PC-9 (cell line): ENCODE measurements at regions not wholly inside any gene's neighbourhood (a gene's known extent, or its start where the extent isn't known, plus 50 kb on each side); places are given as distances from the start of the nearest gene placed in this dataset.
"Not testable (repeated sequence)": the region's sequence is repeated elsewhere in the genome, so short reads cannot be mapped to it uniquely, and the experiment has no call there.

Experiments
- BruUV-seq: library from RNA; stranded (reverse); fragments of 400-500 nt; replicated peaks from 2 replicates; lab custom pipeline; 2021; lab: Mats Ljungman, UMichigan
- CTCF ChIA-PET: fragments of 300-600 bp; sonication (Branson Sonifier 250); formaldehyde crosslinking; loops from one replicate; lab custom pipeline; 2022; ENCODE audit warnings: antibody characterized with exemption; lab: Charles Lee
- POLR2A ChIA-PET: fragments of 300-600 bp; sonication (Branson Sonifier 250); formaldehyde crosslinking; loops from one replicate; lab custom pipeline; 2022; ENCODE audit warnings: antibody characterized with exemption; ENCODE audit not compliant: unreplicated experiment; lab: Charles Lee
- DNase-seq, 2 experiments: peaks; one replicate each; pipeline versions ENCODE4 v3.0.0 to v3.0.0-alpha.2; 2015 to 2022; ENCODE audit warnings: mixed read lengths in 1 of 2
- H2AFZ ChIP-seq: fragments of 200-600 bp; sonication (generic); 2 replicates; pipeline ENCODE4 v1.8.1; 2017; ENCODE audit warnings: antibody characterized with exemption
- H3F3A ChIP-seq: fragments of 200-600 bp; sonication (generic); 2 replicates; pipeline ENCODE4 v1.8.1; 2017; ENCODE audit warnings: antibody characterized with exemption, mild to moderate bottlenecking, low read depth; ENCODE audit not compliant: insufficient read depth
- H3K27ac ChIP-seq: fragments of 200-600 bp; sonication (generic); 2 replicates; pipeline ENCODE4 v1.6.1; 2016; ENCODE audit warnings: mixed run types
- H3K27me3 ChIP-seq: fragments of 200-600 bp; sonication (generic); 2 replicates; pipeline ENCODE4 v1.6.1; 2016; ENCODE audit warnings: low read depth, mixed run types; ENCODE audit not compliant: insufficient read depth
- H3K36me3 ChIP-seq: fragments of 200-600 bp; sonication (generic); 2 replicates; pipeline ENCODE4 v1.6.1; 2016; ENCODE audit warnings: low read depth, mixed run types
- H3K4me1 ChIP-seq: fragments of 200-600 bp; sonication (generic); replicated peaks from 2 replicates; pipeline ENCODE4 v1.6.1; 2016; ENCODE audit warnings: mixed run types; ENCODE audit not compliant: insufficient read depth
- H3K4me2 ChIP-seq: fragments of 200-600 bp; sonication (generic); 2 replicates; pipeline ENCODE4 v1.6.1; 2017; ENCODE audit warnings: mixed run types
- H3K4me3 ChIP-seq: fragments of 200-600 bp; sonication (generic); 2 replicates; pipeline ENCODE4 v1.6.1; 2016; ENCODE audit warnings: mixed run types
- H3K79me2 ChIP-seq: fragments of 200-600 bp; sonication (generic); 2 replicates; pipeline ENCODE4 v1.6.1; 2017; ENCODE audit warnings: low read depth, mixed run types
- H3K9me2 ChIP-seq: fragments of 200-600 bp; sonication (generic); 2 replicates; pipeline ENCODE4 v1.8.1; 2017; ENCODE audit warnings: mild to moderate bottlenecking; ENCODE audit not compliant: insufficient read depth
- H3K9me3 ChIP-seq: fragments of 200-600 bp; sonication (generic); 2 replicates; pipeline ENCODE4 v1.8.1; 2016; ENCODE audit warnings: low read depth; ENCODE audit not compliant: insufficient read depth
- H4K20me1 ChIP-seq: fragments of 200-600 bp; sonication (generic); 2 replicates; pipeline ENCODE4 v1.8.1; 2017; ENCODE audit not compliant: insufficient read depth
- EZH2 ChIP-seq: fragments of 200-600 bp; sonication (generic); IDR thresholded peaks from 2 replicates; pipeline ENCODE4 v1.8.0; 2017; ENCODE audit warnings: antibody characterized with exemption, low read depth
- intact Hi-C: fragments of 100-400 bp; cut with micrococcal nuclease; formaldehyde crosslinking; loops from one replicate; pipeline ENCODE4 v1.10.0; 2022; ENCODE audit not compliant: unreplicated experiment
- TF ChIP-seq, protein P1 (sequence below): fragments of 200-600 bp; sonication (generic); conservative IDR thresholded peaks from 2 replicates; pipeline ENCODE4 v1.6.1; 2017; ENCODE audit warnings: mixed run types, antibody characterized with exemption, mild to moderate bottlenecking, moderate library complexity

DNA sequence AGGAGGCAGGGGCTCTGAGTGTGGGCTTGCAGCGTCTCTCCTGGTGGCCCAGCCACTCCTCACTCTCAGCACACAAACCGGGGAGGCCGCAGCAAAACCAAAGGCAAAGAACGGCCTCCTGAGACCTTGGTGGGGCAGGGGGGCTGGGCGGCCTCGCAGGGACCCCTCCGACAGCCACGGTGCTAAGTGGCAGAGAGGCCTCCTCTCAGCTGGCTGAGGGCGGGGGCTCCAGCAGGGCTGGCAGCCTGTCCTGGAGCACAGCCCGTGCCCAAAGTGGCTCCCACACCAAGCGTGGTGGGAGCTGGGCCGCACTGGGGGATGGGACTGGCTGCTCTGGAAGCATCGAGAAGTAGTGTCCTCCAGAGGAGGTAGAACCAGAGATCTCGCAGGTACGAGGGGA lies 334.4 kb downstream of the QKI start:
- peaks cover 87% of the 10 kb centered on the region for H3K27me3 ChIP-seq
- H3K9me2 ChIP-seq, result no peaks in the 10 kb centered on the region
- H3K4me2 ChIP-seq, result no peak overlapping the region
- no peaks in the 10 kb centered on the region for H3K4me1 ChIP-seq
- no TSS peak for BruUV-seq
- no peak overlapping the region for H2AFZ ChIP-seq
- intact Hi-C loops, result no loop called here
- H3K4me3 ChIP-seq, result no peak overlapping the region
- ChIA-PET CTCF (no interaction called here), POLR2A (no interaction called here)
- H3K79me2 ChIP-seq, result no peaks in the 10 kb centered on the region
- H3K9me3 ChIP-seq, result no peaks in the 10 kb centered on the region
- no peaks in the 10 kb centered on the region for H4K20me1 ChIP-seq
- H3K27ac ChIP-seq, result no peak overlapping the region
- TF ChIP-seq, protein P1, sequence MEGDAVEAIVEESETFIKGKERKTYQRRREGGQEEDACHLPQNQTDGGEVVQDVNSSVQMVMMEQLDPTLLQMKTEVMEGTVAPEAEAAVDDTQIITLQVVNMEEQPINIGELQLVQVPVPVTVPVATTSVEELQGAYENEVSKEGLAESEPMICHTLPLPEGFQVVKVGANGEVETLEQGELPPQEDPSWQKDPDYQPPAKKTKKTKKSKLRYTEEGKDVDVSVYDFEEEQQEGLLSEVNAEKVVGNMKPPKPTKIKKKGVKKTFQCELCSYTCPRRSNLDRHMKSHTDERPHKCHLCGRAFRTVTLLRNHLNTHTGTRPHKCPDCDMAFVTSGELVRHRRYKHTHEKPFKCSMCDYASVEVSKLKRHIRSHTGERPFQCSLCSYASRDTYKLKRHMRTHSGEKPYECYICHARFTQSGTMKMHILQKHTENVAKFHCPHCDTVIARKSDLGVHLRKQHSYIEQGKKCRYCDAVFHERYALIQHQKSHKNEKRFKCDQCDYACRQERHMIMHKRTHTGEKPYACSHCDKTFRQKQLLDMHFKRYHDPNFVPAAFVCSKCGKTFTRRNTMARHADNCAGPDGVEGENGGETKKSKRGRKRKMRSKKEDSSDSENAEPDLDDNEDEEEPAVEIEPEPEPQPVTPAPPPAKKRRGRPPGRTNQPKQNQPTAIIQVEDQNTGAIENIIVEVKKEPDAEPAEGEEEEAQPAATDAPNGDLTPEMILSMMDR, result no peak
- no peak for TF ChIP-seq EZH2
- H3K36me3 ChIP-seq, result no peaks in the 10 kb centered on the region
- no peaks in the 10 kb centered on the region for H3F3A ChIP-seq
- no peak for DNase-seq

DNA sequence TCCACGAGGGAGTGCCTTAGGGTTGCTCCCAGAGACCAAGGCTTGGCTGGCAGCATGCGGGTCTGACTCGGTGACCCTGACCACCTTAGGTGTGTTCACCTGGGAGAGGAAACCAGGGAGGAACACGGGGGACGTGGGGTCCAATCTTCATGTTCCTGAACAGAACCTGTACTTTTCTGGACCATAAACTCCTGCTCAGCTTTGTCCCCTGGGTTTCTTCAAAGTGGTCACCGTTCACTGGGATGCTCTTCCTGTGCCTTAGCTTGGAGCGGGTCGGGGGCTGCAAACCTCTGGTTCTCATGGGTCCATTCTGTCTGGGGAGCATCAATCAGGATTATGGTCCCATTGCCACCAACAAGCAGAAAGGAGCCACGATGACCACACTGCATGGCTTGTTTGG lies 333.5 kb downstream of the QKI start:
- H3K4me1 ChIP-seq, result no peaks in the 10 kb centered on the region
- no peaks in the 10 kb centered on the region for H3K36me3 ChIP-seq
- H3K27me3 ChIP-seq, result peaks cover 87% of the 10 kb centered on the region
- no peaks in the 10 kb centered on the region for H3K79me2 ChIP-seq
- DNase-seq, result no peak
- no peaks in the 10 kb centered on the region for H3K9me3 ChIP-seq
- H3K4me2 ChIP-seq, result no peak overlapping the region
- intact Hi-C loops, result no loop called here
- no peaks in the 10 kb centered on the region for H3F3A ChIP-seq
- H4K20me1 ChIP-seq, result no peaks in the 10 kb centered on the region
- no TSS peak for BruUV-seq
- H3K27ac ChIP-seq, result no peak overlapping the region
- CTCF ChIA-PET, result no interaction called here
- no peak overlapping the region for H2AFZ ChIP-seq
- no peaks in the 10 kb centered on the region for H3K9me2 ChIP-seq
- no peak for TF ChIP-seq EZH2
- TF ChIP-seq, protein P1, result no peak
- H3K4me3 ChIP-seq, result no peak overlapping the region
- POLR2A ChIA-PET, result no interaction called here

DNA sequence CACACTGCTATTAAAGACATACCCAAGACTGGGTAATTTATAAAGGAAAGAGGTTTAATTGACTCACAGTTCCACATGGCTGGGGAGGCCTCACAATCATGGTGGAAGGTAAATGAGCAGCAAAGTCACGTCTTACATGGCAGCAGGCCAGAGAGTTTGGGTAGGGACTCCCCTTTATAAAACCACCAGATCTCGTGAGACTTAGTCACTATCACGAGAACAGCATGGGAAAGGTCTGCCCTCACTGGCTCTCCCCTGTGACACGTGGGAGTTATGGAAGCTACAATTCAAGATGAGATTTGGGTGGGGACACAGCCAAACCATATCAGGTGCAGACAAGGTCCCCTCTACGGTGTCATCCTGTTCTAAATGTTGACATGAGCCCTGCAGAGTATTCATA lies 332.5 kb downstream of the QKI start:
- H3K4me1 ChIP-seq, H2AFZ ChIP-seq, CTCF ChIA-PET, H3K79me2 ChIP-seq, H3K9me2 ChIP-seq, H3K27ac ChIP-seq, POLR2A ChIA-PET, H3K36me3 ChIP-seq, BruUV-seq, H3K9me3 ChIP-seq, H3K4me2 ChIP-seq, H3F3A ChIP-seq, DNase-seq, intact Hi-C loops, H4K20me1 ChIP-seq, H3K4me3 ChIP-seq: not testable (repeated sequence)
- H3K27me3 ChIP-seq, result peaks cover 89% of the 10 kb centered on the region
